HG03066 (cell line): ENCODE measurements at regions not wholly inside any gene's neighbourhood (a gene's known extent, or its start where the extent isn't known, plus 50 kb on each side); places are given as distances from the start of the nearest gene placed in this dataset.

Source experiments
- ATAC-seq: cut with Tn5 transposase; IDR thresholded peaks from one replicate; pipeline ENCODE4 v1.9.1; 2021; ENCODE audit warnings: low read depth; ENCODE audit not compliant: unreplicated experiment

DNA sequence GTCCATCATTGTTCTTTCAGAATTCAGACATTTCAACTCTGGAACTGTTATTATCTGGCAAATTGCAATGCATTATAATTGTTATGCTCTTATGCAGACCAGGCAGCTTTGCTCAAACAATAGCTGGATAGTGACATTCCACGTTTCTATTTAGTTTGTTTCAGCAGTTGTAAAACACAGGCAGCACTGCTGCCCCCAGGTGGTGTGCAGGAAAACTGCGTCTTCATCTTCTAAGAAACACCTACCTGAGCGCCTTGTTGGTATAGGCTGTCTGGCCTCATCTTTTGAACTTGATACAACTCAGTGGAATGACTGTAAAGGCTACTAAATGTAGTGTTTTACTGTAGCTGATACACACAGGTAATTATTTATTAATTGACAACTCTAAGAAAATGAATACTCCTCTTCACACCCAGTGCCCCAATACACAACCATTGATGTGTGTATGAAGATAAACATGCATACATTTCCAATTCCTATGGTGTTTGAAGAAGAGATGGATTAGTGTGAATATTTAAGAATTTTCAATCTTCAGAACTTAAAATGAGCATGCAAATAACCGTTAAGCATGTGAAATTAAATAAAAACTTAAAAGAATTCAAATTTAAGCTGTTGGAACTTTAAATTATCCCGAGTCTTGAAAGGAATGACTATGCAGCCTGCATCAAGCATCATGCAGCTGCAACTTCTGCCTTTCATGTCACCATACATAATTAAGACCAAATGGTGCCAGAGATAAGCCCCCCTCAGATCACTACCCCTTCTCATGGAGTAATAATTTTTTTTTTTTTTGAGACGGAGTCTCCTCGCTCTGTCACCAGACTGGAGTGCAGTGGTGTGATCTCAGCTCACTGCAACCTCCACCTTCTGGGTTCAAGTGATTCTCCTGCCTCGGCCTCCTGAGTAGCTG is 85.6 kb downstream of the CD8B2 start:
- no peak for ATAC-seq

DNA sequence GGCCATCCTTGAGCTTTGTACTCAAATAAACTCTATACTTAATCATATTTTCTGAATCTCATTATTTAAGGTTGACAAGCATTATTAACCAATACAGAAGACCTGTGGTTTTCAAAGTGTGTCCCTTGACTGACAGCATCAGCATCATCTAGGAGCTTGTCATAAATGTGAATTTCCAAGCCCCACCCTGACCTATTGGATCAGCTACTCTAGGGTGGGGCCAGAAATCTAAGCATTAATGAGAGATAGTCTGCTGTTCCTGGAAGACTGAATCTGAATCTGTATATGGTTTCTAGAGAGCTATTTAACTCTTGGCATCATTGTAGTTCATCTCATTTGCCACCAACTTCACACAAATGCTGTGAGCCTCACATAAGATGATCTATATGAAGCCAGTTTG is 86.6 kb downstream of the CD8B2 start:
- ATAC-seq, result no peak

DNA sequence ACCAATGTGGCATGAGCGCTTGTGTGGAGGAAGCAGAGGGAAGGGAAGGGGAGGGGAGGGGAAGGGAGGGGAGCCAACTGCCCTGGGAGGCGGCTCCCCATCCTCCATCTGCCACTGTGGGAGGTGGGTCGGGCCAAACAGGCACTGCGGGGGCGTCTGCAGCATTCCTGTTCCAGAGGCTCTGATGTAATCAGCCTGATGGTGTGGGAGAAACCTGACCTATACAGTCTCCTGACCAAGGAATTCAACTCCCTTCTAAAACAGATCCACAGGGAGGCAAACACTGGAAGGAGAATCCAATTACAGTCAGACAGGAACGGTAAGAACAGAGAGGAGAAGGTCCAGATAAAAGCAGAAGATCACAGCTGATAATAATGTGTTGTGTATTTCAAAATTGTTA is 88.8 kb downstream of the CD8B2 start:
- no peak for ATAC-seq

DNA sequence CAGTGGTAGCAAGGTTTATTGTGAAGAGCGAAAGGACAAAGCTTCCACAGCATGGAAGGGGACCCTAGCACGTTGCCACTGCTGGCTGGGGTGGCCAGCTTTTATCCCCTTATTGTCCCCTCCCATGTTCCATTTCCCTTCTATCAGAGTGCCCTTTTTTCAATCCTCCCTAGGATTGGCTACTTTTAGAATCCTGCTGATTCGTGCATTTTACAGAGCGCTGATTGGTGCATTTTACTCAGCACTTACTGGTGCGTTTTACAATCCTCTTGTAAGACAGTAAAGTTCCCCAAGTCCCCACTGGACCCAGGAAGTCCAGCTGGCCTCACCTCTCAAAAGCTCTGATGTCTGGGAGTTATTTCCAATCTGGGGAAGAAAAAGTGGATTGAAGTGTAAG is 90.1 kb downstream of the CD8B2 start:
- ATAC-seq, result no peak

DNA sequence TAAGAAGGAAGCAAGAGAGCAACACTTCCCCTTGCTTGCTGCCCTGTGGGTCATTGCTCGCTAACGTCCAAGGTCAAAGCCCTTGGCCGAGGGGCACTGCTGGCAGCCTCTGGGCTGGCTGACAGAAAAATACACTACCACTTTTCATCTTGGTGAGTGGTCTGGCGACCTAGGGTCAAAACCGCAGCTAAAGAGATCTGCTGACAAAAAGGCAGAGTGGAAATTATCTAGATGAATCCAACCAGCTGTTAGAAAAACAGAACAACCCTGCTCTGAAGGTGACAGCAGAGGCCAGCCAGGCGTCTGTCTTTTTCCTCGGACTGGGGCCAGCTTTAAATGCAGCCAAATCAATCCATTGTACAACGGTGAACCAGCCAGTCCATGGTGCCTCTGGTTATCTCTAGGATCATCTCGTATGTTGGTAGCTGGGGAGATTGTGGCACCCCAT is 92.6 kb downstream of the CD8B2 start:
- no peak for ATAC-seq

DNA sequence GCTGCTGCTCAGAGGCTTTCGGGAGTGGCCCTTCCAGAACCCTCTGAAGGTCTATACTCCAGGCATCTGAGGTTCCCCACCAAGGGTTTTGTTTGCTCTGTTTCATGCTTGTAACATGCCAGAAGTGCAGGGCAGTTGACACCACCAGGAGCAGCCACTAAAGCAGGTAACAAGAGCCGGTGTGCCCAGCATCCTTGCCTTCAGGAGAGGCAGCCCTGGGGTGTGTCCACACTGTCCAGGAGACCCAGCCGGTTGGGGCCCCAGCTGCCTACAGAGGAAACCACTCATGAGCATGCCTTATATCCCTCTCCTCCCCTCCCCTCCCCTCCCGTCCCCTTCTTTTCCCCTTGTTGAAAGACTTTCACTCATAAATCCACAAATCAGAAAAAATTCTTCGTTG is 93.1 kb downstream of the CD8B2 start:
- ATAC-seq, result no peak

DNA sequence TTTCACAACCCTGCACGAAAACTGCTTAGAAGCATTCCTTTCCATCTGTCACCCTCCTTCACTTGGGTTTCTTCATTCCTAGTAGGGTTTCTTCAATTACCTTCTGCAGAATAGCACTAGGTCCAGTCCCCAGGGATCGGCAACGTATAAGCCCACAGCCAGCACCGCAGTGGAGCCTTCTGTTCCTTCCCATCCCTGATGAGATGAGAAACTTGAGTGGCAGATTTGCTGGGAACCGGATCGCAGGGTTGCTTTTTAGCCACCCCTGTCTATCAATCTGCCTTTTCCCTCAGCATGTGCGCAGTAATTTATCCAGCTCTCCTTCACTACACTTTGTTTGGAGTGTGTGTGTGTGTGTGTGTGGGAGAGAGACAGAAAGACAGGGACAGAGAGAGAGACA is 94.2 kb downstream of the CD8B2 start:
- no peak for ATAC-seq

DNA sequence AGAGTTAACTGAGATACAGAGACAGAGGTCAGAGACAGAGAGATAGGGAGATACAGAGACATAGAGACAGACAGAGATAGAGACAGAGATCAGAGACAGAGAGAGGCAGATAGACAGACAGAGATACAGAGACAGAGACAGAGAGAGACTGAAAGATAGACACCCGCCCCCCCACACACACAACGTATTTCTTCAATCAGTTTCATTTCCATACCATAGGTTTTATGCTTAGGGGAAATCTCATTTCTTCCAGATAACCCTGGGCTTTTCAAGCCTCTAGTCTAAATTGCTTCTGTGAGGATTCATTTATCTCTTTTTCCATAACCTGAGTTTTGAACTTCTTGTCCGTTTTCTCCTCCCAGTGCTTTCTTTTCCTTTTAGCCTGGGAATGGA is 94.6 kb downstream of the CD8B2 start:
- ATAC-seq, result peak; percentile 17

DNA sequence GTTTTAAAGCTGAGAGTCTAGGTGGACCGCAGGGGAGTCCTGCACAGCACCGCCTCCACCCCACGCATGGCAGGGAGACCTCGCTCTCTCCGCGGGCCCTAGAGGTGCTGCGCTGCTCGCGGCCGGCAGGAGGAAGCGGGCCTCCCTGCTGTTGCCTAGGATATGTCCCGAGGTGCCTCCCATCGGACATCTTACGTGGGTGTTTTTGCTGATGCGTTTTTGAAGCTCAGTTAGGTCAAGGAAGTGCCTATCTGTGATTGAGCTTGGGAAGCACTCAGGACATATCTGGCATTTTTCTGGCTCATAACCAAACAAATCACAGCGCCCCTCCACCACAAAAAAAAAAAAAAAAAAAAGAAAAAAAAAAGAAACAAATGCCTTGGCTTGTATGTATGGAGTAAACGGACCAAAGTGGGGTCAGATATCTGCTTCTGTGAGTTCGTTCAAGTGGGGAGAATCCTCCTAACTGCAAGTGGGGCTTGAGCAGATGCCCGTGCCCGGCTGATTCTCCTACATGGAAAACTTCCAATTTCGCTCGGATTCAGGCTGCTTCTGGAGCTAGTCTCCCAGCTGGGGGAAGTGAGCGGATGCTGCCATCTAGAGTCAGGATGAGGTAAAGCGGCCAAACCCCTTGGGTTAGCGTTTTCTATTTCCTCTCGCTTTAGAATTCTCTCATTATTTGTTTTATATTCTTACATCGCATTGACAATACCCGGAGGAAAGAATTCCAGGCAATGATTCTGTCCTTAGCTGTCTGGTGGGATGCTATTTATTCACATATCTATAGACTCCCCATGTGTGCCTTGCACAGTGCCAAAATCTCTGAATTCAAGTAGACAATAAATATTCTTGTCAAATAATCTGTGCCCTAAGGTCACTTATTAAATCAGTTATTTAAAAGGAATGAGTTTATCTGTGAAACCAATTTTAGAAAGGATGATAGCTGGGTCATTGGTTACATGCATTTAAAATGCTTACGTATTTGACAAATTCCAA is 95.3 kb downstream of the CD8B2 start:
- ATAC-seq, result peak; percentile 69

DNA sequence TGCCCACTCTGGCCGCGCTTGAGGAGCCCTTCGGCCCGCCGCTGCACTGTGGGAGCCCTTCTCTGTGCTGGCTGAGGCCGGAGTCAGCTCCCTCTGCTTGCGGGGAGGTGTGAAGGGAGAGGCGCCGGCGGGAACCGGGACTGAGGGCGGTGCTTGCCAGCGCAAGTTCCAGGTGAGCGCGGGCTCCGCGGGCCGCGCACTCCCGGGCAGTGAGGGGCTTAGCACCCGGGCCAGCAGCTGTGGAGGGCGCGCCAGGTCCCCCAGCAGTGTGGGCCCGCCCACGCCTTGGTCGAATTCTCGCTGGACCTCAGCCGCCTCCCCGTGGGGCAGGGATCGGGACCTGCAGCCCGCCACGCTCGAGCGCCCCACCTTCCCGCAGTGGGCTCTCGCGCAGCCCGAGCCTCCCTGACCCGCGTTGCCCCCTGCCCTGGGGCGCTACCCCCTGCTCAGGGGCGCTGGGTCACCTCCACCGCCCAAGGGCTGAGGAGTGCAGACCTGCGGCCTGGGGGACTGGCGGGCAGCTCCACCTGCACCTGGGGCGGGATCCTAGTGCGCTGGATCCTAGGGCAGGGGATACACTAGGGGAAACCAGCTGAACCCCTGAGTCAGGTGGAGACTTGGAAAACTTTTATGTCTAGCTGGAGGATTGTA is 97.3 kb downstream of the CD8B2 start:
- no peak for ATAC-seq

DNA sequence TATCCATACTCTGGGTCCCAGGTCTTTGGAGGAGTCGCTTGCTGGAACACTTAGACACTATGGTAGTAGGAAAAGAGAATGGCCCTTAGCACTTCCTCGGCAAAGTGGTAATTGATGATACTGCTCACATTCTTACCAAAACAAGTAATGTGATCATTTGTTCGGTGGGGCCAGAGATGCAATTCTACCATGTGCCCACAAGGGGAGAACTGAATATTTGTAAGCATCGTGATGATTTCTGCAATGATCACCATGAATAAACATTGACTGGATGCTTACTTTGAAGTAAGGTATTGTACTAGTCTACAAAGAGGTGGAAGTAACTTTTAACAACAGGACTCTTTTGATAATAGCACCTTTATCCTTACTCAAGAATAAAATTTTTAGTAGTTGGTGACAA is 109.7 kb downstream of the CD8B2 start:
- ATAC-seq, result no peak

DNA sequence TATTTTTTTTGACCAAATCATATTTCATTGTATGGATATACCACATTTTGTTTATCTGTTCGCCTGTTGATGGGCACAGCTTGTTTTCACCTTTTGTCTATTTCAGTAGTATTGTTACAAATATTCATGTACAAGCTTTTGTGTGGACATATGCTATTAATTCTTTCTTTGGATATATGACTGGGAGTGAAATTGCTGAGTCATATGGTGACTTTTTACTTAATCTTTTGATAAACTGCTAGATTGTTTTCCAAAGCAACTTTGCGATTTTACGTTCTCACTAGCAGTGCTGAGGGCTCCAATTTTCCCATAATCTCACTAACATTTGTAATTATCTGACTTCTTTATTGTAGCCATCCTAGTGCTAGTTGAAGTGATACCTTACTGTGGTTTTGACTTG is 112.4 kb downstream of the CD8B2 start:
- no peak for ATAC-seq

DNA sequence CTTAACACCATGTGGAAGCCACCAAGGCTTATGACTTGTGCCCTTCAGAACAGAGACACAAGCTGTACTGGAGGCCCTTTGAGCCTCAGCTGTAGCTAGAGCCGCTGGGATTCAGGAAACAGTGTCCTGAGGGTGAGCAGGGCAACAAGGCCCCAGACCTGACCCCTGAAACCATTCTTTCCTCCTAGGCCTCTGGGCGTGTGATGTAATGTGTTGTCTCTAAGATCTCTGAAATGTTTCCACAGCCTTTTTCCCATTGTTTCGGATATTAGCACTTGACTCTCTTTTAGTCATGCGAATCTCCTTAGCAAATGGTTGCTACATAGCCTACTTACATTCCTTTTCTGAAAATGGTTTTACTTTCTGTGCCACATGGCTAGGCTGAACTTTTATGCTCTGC is 114.9 kb downstream of the CD8B2 start:
- no peak for ATAC-seq

DNA sequence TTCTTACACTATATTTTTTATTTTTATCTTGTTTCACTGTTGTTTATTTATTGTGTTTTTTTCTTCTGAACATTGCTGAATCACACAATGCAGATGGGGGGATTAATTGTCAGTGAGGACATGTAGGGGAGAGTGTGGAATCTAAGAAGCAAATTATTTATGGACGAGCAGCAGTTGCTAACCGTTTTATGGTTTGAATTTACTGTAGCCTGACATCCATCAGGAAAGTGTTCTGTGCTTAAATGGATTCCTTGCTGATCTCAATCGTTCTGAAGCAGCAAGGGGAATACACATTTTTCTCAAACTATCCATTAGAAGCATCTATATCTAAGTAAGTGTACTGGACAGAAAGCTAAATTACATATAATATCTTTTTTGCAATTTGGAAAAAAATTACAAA is 119.5 kb downstream of the CD8B2 start:
- ATAC-seq, result no peak

DNA sequence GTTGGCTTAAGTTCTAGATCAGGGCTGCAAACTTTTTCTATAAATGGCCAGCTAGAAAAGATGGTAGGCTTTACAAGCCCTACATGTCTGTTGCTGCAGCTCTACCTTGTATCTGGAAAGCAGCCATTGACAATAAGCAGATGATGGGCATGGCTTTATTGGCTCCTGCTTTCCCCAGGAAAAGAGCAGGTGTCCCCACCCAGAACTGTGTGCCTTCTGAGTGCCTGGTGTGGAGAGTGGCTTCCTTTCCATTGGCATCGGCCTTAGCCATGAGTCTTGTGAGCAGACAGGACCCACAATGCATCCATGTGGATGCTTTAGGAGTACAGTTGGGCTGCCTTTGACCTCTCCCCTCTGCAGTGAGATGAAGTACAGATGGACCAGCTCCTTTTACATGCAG is 120.2 kb downstream of the CD8B2 start:
- no peak for ATAC-seq

DNA sequence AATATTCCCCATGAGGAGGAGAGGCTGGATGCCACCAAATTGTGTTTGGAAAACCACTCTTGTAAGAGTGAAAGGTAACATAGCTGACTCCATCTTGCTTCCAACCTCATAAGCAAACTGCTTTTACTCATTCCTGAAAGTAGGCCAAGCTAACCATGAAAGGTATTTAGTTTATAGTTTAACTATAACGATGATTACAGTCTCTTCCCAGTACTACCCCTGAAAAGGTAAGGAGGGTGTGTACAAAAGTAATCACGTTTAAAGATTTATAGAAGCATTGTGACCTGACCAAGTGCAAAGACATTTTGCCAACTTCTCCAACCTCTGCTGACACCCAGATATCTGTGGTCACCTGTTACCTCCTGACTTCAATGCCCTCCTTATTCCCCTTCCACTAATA is 122.6 kb downstream of the CD8B2 start:
- ATAC-seq, result no peak

DNA sequence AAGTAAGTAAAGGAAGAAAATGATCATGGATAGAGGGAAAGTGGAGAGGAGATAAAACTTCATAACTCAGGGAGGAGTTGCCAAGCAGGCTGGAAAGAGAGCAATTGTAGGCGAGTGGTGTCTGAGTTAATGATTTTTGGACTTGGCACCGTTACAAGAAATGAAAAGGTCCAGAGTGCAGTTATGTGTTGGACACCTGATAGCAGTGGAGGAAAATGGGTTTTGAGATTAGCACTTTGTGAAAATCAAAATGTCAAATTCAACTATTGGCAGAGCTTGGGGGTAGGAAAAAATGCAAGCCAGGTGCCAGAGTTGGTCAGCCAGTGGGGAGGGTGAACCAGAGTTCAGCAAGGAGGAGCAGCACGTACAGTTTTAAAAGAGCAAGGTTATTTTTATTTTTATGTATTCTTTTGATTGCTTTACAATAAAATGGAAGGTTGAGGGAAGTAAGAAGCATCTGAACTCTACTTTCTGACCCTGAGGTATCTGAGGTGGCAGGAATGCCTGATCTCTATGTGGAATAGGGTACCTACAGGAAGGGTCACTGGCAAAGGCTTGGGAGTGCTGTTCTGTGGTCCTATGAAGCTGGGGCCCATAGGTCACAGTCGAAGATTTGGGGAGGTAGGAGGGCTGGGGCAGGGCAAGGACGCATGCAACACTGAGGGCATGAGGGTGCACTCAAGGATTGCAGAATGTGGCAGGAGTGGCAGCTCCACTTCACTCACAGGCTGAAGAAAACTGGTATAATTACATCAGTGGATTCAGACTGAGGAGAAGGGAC is 127.5 kb downstream of the CD8B2 start:
- no peak for ATAC-seq

DNA sequence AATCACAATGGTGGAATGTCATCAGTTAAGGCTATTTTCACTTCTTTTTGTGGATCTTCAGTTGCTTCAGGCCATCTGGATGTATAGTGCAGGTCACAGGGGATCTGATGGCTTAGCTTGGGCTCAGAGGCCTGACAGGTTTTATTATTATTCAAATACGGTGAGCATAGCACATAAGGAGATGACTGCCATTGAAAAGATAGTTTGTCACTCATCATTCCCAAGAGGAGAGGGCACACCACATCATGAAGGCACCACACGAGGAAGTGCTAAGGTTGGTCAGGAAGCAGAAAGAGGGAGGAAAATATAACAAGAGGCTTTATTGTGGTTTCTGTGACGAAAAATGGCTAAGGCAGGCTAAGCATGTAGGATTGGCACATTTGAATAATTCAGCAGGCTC is 131.4 kb downstream of the CD8B2 start:
- ATAC-seq, result no peak

DNA sequence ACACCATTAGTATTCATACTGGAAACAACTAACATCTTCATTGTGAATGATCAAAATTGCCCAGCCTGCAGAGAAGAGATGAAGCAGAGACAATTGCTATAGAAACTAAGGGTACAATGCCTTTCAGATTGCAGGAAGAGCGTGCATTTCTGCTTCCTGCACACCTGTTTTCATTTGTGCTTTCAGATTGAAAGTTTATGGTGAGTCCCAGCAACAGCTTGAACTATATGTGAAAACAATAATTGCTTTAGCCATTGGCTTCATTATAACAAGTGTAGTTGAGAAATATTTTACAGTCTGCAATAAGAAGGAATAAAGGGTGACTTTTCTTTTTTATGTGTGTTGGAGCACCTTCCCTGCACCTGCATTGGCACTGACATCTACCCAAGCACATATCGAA is 136.3 kb downstream of the CD8B2 start:
- no peak for ATAC-seq

DNA sequence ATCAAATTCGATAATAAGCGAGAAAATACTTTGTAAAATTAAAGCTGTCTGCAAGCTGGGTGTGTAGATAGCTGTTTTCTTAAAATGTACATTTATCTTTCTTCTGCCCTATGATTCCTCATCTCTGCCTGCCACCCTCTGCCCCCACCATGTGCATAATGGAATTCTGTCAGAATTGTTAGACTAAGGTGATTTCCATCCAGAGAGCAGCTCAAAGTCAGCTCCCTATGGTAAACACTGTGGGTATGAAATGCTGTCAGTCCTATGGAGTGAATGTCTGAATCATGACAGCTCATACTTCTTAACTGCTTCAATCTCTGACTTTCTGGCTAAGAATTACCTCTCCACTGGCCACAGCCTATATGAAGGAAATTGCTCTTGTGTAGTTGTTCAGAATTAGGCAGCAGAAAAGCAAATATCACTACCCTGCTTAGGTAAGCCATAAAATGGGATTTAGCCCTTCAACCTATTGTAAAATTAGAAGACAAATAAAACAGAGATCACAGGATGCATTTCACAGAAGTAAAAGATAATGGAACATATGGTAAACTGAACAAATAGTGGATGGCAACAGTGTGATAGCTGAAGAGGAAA is 137.7 kb downstream of the CD8B2 start:
- ATAC-seq, result no peak
